ENCODE measurements at regions not wholly inside any gene's neighbourhood (a gene's known extent, or its start where the extent isn't known, plus 50 kb on each side); places are given as distances from the start of the nearest gene placed in this dataset.

DNA sequence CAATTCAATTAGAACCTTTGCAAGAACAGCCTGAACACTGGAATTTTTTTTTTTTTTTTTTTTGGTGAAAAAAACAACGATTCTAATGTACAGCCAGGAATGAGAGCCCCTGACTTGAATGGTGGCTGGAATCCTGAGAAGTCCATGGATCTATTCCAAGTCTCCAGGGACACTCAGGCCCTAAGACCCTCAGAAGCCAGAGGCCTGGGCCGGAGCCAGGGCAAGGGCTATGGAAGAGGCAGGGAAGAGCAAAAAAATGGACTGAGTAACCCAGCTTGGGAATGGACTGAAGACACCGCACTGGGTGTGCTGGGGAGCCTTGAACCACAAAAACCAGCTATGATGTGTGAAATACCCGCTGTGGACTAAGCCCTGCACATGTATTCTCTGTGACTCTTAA, 60.3 kb upstream of the LHX1 start:
- ATAC-seq (no peak), DNase-seq (no peak)
- Histone ChIP-seq H3K36me3 (no peaks in the 10 kb centered on the region), H3K9me3 (no peaks in the 10 kb centered on the region), H3K4me3 (no peak overlapping the region), H3K27ac (no peak overlapping the region), H3K4me1 (no peaks in the 10 kb centered on the region), H3K27me3 (no peaks in the 10 kb centered on the region)
- TF ChIP-seq POLR2A (IDR thresholded peaks at IDR 0.05), result no peak
- TF ChIP-seq CTCF (IDR thresholded peaks at IDR 0.05), result no peak
- 67% methylated on average over 3 of the region's 4 CpGs for WGBS (ENCODE audit: insufficient coverage, low coverage, low lambda C conversion rate, missing lambda C conversion rate)
- intact Hi-C loops (cut with DNase I), result no loop called here

GRCh38 chr17:36877771-36878170, 59.5 kb upstream of the LHX1 start:
- ATAC-seq, result no peak
- WGBS (ENCODE audit: insufficient coverage, low coverage, low lambda C conversion rate, missing lambda C conversion rate), result 71% methylated on average over 1 of the region's 4 CpGs
- Histone ChIP-seq H3K27ac (no peak overlapping the region), H3K4me1 (no peaks in the 10 kb centered on the region), H3K27me3 (no peaks in the 10 kb centered on the region), H3K9me3 (no peaks in the 10 kb centered on the region), H3K4me3 (no peak overlapping the region), H3K36me3 (no peaks in the 10 kb centered on the region)
- TF ChIP-seq POLR2A (IDR thresholded peaks at IDR 0.05), result no peak
- TF ChIP-seq CTCF (IDR thresholded peaks at IDR 0.05), result no peak
- no peak for DNase-seq
- intact Hi-C loops (cut with DNase I), result no loop called here

GRCh38 chr17:36878216-36878615, 59.1 kb upstream of the LHX1 start:
- H3K27me3 ChIP-seq, result no peaks in the 10 kb centered on the region
- 50% methylated on average over 2 of the region's 4 CpGs for WGBS (ENCODE audit: insufficient coverage, low coverage, low lambda C conversion rate, missing lambda C conversion rate)
- intact Hi-C loops (cut with DNase I), result no loop called here
- H3K9me3 ChIP-seq, result no peaks in the 10 kb centered on the region
- no peak for DNase-seq
- no peaks in the 10 kb centered on the region for H3K36me3 ChIP-seq
- ATAC-seq, result no peak
- H3K4me3 ChIP-seq, result no peak overlapping the region
- TF ChIP-seq POLR2A (IDR thresholded peaks at IDR 0.05) (no peak), CTCF (IDR thresholded peaks at IDR 0.05) (no peak)
- no peaks in the 10 kb centered on the region for H3K4me1 ChIP-seq
- no peak overlapping the region for H3K27ac ChIP-seq

DNA sequence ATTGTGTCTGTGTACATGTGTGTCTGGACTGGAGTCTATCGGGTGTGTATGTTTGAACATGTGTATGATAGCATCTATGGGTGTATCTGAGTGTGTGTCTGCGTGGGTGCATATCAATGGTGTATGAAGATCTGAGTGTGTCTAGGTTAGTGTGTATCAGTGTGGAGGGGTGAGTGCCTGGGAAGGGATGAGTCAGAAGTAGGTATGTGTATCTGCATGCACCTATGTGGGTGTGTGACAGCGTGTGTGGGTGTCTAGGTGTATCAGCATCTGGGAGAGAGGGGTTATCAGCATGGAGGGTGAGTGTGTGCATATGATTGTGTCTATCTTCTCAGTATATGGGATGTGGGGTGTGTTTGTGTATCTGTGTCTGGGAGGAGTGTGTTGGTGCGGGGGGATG, 58.2 kb upstream of the LHX1 start:
- Histone ChIP-seq H3K36me3 (no peaks in the 10 kb centered on the region), H3K4me1 (no peaks in the 10 kb centered on the region), H3K4me3 (no peak overlapping the region), H3K9me3 (no peaks in the 10 kb centered on the region), H3K27me3 (peaks cover 0 to 6% of the 10 kb centered on the region in 2 donors), H3K27ac (no peak overlapping the region)
- 73% methylated on average over 4 of the region's 4 CpGs for WGBS (ENCODE audit: insufficient coverage, low coverage, low lambda C conversion rate, missing lambda C conversion rate)
- DNase-seq, result no peak
- intact Hi-C loops (cut with DNase I), result no loop called here
- no peak for ATAC-seq
- TF ChIP-seq CTCF (IDR thresholded peaks at IDR 0.05) (no peak), POLR2A (IDR thresholded peaks at IDR 0.05) (no peak)

GRCh38 chr17:36879624-36880131, 57.6 kb upstream of the LHX1 start:
- peaks cover 0 to 6% of the 10 kb centered on the region in 2 donors for H3K27me3 ChIP-seq
- WGBS (ENCODE audit: insufficient coverage, low coverage, low lambda C conversion rate, missing lambda C conversion rate), result 74% methylated on average over 9 of the region's 14 CpGs
- intact Hi-C loops (cut with DNase I), result no loop called here

More at GRCh38 chr17:36879624-36880131, 57.6 kb upstream of the LHX1 start:
- TF ChIP-seq POLR2A (IDR thresholded peaks at IDR 0.05) (no peak), CTCF (IDR thresholded peaks at IDR 0.05) (no peak)
- Histone ChIP-seq H3K9me3 (no peaks in the 10 kb centered on the region), H3K27ac (no peak overlapping the region), H3K4me1 (no peaks in the 10 kb centered on the region), H3K36me3 (no peaks in the 10 kb centered on the region), H3K4me3 (no peak overlapping the region)
- ATAC-seq (no peak), DNase-seq (no peak)

Measured in right lobe of liver (tissue), 6 donors.